ENCODE measurements at regions not wholly inside any gene's neighbourhood (a gene's known extent, or its start where the extent isn't known, plus 50 kb on each side); places are given as distances from the start of the nearest gene placed in this dataset.
A peak's percentile ranks its signal among the peaks of the same experiment; 100 is the strongest.

DNA sequence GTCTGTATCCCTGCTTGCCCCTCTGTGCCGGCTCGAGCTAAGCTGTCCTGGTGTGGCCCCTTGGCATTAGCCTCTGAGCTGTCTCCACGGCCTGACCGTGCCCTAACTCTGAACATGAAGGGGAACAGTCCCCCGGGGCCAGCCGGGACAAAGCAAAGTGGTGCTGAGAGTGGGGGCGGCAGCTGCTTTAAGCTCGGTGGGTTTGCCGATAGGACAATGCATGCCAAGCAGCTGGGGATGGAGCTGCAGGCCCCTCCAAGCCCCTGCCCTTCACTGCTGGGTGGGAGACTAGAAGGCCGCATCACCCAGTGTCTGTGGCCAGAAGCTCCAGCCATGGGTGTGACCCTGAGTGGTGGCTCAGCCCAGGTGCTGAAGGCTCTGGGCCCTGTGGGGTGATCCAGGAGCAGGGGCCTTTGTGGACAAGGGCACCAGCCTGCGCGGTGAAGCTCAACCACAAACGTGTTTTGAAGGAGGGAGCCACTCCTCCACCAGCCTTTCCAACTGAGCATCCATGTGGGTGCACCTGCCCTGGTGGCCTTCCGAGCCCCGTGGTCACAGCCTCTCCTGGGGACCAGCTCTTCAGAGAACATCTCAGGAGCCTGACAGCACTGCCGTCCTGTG lies 242.5 kb downstream of the ERMARD start:
- H3K4me3 Mint-ChIP-seq = no peak overlapping the region
- no peaks in the 10 kb centered on the region for H3K36me3 Mint-ChIP-seq
- H3K4me1 Mint-ChIP-seq = peaks cover 24% of the 10 kb centered on the region
- DNase-seq = no peak
- no peak overlapping the region for H3K27ac Mint-ChIP-seq
- CTCF ChIA-PET = no interaction called here
- H3K9me3 Mint-ChIP-seq = no peaks in the 10 kb centered on the region
- H3K27me3 Mint-ChIP-seq = no peaks in the 10 kb centered on the region

DNA sequence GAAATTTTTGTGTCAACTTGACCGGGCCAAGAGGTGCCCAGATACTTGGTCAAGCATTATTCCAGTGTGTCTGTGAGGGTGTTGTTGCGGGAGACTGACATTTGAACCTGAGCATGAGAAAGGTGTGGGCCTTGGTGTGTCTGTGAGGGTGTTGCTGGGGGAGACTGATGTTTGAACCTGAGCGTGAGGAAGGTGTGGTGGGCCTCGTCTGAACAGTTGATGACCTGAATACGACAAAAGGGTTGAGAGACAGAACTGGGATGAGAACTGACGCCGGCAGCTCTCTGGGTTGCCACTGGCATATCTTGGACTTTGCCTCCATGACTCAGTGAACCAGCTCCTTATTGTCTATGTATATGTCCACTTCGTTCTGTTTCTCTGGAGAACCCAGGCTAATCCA lies 240.5 kb downstream of the ERMARD start:
- no peaks in the 10 kb centered on the region for H3K9me3 Mint-ChIP-seq
- peaks cover 24% of the 10 kb centered on the region for H3K4me1 Mint-ChIP-seq
- no peaks in the 10 kb centered on the region for H3K27me3 Mint-ChIP-seq
- no peak overlapping the region for H3K4me3 Mint-ChIP-seq
- H3K36me3 Mint-ChIP-seq = no peaks in the 10 kb centered on the region
- DNase-seq = no peak
- CTCF ChIA-PET = no interaction called here
- H3K27ac Mint-ChIP-seq = no peak overlapping the region

DNA sequence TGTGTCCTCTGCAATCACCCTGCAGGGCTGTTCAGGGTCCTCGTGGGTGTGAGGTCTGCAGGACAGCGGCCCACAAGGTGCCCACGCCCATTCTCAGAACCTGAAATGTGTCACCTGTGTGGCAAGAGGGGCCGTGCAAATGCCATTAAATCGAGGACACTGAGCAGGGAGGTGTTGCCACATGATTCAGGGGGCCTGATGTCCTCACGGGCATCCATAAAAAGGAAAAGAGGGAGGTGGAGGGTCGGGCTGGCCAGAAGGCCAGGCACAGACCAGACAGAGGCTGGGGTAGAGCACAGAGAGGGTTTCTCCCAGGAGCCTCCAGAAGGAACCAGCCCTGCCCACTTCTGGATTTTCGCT lies 239.6 kb downstream of the ERMARD start:
- Mint-ChIP-seq H3K27ac (no peak overlapping the region), H3K27me3 (no peaks in the 10 kb centered on the region), H3K4me1 (peaks cover 24% of the 10 kb centered on the region), H3K9me3 (no peaks in the 10 kb centered on the region), H3K4me3 (no peak overlapping the region), H3K36me3 (no peaks in the 10 kb centered on the region)
- CTCF ChIA-PET = no interaction called here
- DNase-seq = no peak

GRCh38 chr6:169990095-169991030 lies 238.9 kb downstream of the ERMARD start:
- peak; percentile 64 for DNase-seq
- no peaks in the 10 kb centered on the region for H3K36me3 Mint-ChIP-seq
- no peaks in the 10 kb centered on the region for H3K9me3 Mint-ChIP-seq
- no peaks in the 10 kb centered on the region for H3K27me3 Mint-ChIP-seq
- CTCF ChIA-PET = interaction anchor here (0.5 to 1.4 kb wide), 4 partner anchors 17 to 527 kb away, joined by 3 to 4 read pairs (median 3); no protein-coding TSS in a partner anchor
- H3K27ac Mint-ChIP-seq = peak overlapping the region; percentile 50
- peaks cover 24% of the 10 kb centered on the region for H3K4me1 Mint-ChIP-seq
- H3K4me3 Mint-ChIP-seq = peak overlapping the region; percentile 11

DNA sequence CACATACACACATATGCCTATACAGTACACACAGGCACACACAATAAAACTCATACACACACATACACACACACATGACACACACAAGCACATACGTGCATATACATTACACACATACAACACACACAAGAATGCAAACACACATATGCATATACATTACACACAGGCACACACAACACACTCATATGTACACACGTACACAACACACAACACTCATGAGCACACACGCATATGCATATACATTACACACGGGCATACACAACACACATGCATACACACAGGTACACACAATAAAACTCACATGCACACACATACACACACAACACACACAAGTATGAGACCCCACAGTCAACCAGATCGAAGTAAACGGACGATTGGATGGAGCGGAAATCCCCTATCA lies 238.2 kb downstream of the ERMARD start:
- no peak overlapping the region for H3K27ac Mint-ChIP-seq
- peaks cover 24% of the 10 kb centered on the region for H3K4me1 Mint-ChIP-seq
- CTCF ChIA-PET = interaction anchor here (0.5 to 1.4 kb wide), 4 partner anchors 18 to 527 kb away, joined by 3 to 4 read pairs (median 3); no protein-coding TSS in a partner anchor
- no peak overlapping the region for H3K4me3 Mint-ChIP-seq
- H3K27me3 Mint-ChIP-seq = no peaks in the 10 kb centered on the region
- H3K36me3 Mint-ChIP-seq = no peaks in the 10 kb centered on the region
- no peak for DNase-seq
- no peaks in the 10 kb centered on the region for H3K9me3 Mint-ChIP-seq

GRCh38 chr6:169988769-169989550 lies 237.5 kb downstream of the ERMARD start:
- Mint-ChIP-seq H3K27me3 (no peaks in the 10 kb centered on the region), H3K27ac (no peak overlapping the region), H3K4me3 (no peak overlapping the region), H3K4me1 (peaks cover 24% of the 10 kb centered on the region), H3K9me3 (no peaks in the 10 kb centered on the region), H3K36me3 (no peaks in the 10 kb centered on the region)
- CTCF ChIA-PET = interaction anchor here (1.4 kb wide), 2 partner anchors 38 to 528 kb away, joined by 3 to 4 read pairs; no protein-coding TSS in a partner anchor
- no peak for DNase-seq

- CTCF ChIA-PET = no interaction called here
- no peaks in the 10 kb centered on the region for H3K27me3 Mint-ChIP-seq
- no peak overlapping the region for H3K4me3 Mint-ChIP-seq
- peaks cover 17% of the 10 kb centered on the region for H3K4me1 Mint-ChIP-seq
- H3K36me3 Mint-ChIP-seq = no peaks in the 10 kb centered on the region
- no peaks in the 10 kb centered on the region for H3K9me3 Mint-ChIP-seq
- H3K27ac Mint-ChIP-seq = no peak overlapping the region
- DNase-seq = no peak
Measured at GRCh38 chr6:169986848-169987498, 235.6 kb downstream of the ERMARD start.

- DNase-seq = no peak
- CTCF ChIA-PET = no interaction called here
- no peak overlapping the region for H3K27ac Mint-ChIP-seq
- H3K9me3 Mint-ChIP-seq = no peaks in the 10 kb centered on the region
- no peak overlapping the region for H3K4me3 Mint-ChIP-seq
- H3K36me3 Mint-ChIP-seq = no peaks in the 10 kb centered on the region
- no peaks in the 10 kb centered on the region for H3K27me3 Mint-ChIP-seq
- peaks cover 12% of the 10 kb centered on the region for H3K4me1 Mint-ChIP-seq
Measured at GRCh38 chr6:169986171-169986847, 234.9 kb downstream of the ERMARD start.

- no peak overlapping the region for H3K27ac Mint-ChIP-seq
- peaks cover 10% of the 10 kb centered on the region for H3K4me1 Mint-ChIP-seq
- DNase-seq = no peak
- CTCF ChIA-PET = no interaction called here
- no peaks in the 10 kb centered on the region for H3K36me3 Mint-ChIP-seq
- no peaks in the 10 kb centered on the region for H3K27me3 Mint-ChIP-seq
- no peaks in the 10 kb centered on the region for H3K9me3 Mint-ChIP-seq
- no peak overlapping the region for H3K4me3 Mint-ChIP-seq
Measured at GRCh38 chr6:169985121-169986015, 233.9 kb downstream of the ERMARD start.

DNA sequence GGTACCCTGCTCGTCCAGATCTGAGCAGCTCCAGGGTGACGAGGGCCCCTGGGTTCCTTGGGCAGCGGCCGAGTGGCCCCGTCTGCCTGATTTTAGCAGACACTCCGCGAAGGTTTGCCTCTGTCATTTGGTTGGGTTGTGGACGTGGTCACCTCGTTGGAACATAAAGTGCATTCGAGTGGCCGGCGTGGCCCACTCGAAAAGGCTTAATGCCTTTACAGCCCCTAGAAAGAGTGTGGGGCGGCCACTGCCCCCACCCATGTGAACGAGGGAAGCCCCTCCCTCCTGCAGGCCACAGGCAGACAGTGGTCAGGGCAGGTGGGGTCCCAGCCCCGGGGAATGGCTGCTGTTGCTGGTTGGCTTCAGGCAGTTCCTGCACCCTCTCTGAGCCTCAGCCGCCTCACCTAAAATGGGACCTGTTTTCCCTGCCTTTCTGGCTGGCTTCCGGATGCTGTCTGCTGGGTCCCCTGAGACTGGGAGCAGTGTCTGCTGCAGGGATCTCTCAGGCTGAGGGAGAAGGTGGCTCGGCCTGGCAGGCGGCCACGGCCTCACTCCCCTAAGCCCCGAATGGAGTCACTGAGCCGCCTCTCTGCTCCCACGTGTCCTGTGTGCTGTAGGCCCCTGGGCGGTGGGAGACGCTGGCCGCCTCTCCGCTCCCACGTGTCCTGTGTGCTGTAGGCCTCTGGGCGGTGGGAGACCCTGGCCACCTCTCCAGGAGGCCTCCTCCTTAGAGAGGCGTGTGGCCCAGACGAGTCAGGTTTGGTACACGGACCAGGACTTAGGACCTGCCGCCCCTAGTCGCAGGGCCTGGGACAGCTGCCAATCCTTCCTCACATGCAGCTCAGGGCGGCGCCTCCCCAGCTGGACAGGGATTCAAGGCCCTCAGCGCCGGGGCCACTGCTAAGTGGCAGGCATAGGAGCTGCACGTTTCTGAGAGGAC lies 233.0 kb downstream of the ERMARD start:
- no peak for DNase-seq
- CTCF ChIA-PET = interaction anchor here (0.6 kb wide), 1 partner anchor 611 kb away, joined by 3 read pairs; no protein-coding TSS in a partner anchor
- no peak overlapping the region for H3K4me3 Mint-ChIP-seq
- no peaks in the 10 kb centered on the region for H3K9me3 Mint-ChIP-seq
- H3K27me3 Mint-ChIP-seq = no peaks in the 10 kb centered on the region
- H3K4me1 Mint-ChIP-seq = peaks cover 1% of the 10 kb centered on the region
- H3K27ac Mint-ChIP-seq = no peak overlapping the region
- H3K36me3 Mint-ChIP-seq = no peaks in the 10 kb centered on the region

- Mint-ChIP-seq H3K36me3 (no peaks in the 10 kb centered on the region), H3K4me1 (no peaks in the 10 kb centered on the region), H3K9me3 (no peaks in the 10 kb centered on the region), H3K4me3 (no peak overlapping the region), H3K27ac (no peak overlapping the region), H3K27me3 (peaks cover 3% of the 10 kb centered on the region)
- CTCF ChIA-PET = interaction anchor here (0.6 kb wide), 1 partner anchor 611 kb away, joined by 3 read pairs; no protein-coding TSS in a partner anchor
- no peak for DNase-seq
Measured at GRCh38 chr6:169983651-169984050, 232.2 kb downstream of the ERMARD start.
